ENCODE measurements at regions not wholly inside any gene's neighbourhood (a gene's known extent, or its start where the extent isn't known, plus 50 kb on each side); places are given as distances from the start of the nearest gene placed in this dataset.

DNA sequence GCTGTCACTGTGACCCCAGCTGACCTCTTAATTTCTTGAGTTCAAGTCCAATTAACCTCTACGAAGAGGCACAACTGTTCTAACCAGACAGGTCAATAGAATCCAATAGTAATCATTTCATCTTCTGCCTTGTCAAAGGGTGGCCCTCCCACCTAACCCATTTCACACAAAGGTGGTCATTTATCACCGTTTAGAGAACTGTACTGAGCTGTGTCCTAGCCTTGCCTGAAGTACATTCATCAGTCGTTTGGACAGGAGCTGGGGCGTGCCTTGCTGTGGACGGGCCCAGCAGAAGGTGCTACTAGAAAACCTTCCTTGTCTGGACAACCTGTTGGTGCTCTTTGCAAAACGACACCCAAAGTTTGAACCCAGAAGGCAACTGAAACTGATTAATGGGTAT is 605.4 kb downstream of the ISL1 start:
- no peaks in the 10 kb centered on the region for H3K79me2 ChIP-seq (ENCODE audit: insufficient read depth, low read length)
- H3K27me3 ChIP-seq (ENCODE audit: insufficient read depth, low read length, poor library complexity, severe bottlenecking) = no peaks in the 10 kb centered on the region
- no peaks in the 10 kb centered on the region for H3K9me3 ChIP-seq (ENCODE audit: insufficient read depth, low read depth, low read length)

DNA sequence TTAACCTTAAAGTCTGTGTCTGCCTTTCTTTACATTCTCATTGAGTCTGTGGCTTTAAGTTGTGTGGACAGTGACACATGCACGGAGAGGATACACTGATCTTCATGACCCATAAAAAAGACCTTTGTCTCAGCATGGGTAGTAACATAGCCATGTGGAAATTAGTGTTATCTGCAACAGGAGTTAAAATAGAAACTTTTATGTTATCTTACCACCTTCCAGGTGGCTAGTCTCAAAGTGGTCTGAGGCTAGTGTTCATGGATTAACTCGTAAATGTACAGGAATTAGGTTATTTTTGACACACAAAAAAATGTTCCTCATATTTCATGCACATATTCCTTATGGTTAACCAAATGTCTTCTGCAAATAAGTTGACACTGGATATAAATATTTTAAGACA is 607.0 kb downstream of the ISL1 start:
- H3K9me3 ChIP-seq (ENCODE audit: insufficient read depth, low read depth, low read length) = no peaks in the 10 kb centered on the region
- H3K36me3 ChIP-seq (ENCODE audit: insufficient read depth, low read length) = no peaks in the 10 kb centered on the region
- no peaks in the 10 kb centered on the region for H3F3A ChIP-seq (ENCODE audit: low read depth)
- TF ChIP-seq, protein P1, sequence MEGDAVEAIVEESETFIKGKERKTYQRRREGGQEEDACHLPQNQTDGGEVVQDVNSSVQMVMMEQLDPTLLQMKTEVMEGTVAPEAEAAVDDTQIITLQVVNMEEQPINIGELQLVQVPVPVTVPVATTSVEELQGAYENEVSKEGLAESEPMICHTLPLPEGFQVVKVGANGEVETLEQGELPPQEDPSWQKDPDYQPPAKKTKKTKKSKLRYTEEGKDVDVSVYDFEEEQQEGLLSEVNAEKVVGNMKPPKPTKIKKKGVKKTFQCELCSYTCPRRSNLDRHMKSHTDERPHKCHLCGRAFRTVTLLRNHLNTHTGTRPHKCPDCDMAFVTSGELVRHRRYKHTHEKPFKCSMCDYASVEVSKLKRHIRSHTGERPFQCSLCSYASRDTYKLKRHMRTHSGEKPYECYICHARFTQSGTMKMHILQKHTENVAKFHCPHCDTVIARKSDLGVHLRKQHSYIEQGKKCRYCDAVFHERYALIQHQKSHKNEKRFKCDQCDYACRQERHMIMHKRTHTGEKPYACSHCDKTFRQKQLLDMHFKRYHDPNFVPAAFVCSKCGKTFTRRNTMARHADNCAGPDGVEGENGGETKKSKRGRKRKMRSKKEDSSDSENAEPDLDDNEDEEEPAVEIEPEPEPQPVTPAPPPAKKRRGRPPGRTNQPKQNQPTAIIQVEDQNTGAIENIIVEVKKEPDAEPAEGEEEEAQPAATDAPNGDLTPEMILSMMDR (conservative IDR thresholded peaks at IDR 0.05; ENCODE audit: low read length) = no peak
- no peak for TF ChIP-seq EZH2phosphoT487 (IDR thresholded peaks at IDR 0.05; ENCODE audit: borderline replicate concordance)
- no peak overlapping the region for H3K9ac ChIP-seq (ENCODE audit: low read depth, low read length, poor library complexity, severe bottlenecking)
- H2AFZ ChIP-seq (ENCODE audit: low read length) = no peak overlapping the region
- H3K27me3 ChIP-seq (ENCODE audit: insufficient read depth, low read length, poor library complexity, severe bottlenecking) = no peaks in the 10 kb centered on the region
- no peaks in the 10 kb centered on the region for H3K4me1 ChIP-seq (ENCODE audit: insufficient read depth, low read length, poor library complexity, severe bottlenecking)
- no peak overlapping the region for H3K4me3 ChIP-seq (ENCODE audit: low read length, poor library complexity, severe bottlenecking)
- H3K79me2 ChIP-seq (ENCODE audit: insufficient read depth, low read length) = no peaks in the 10 kb centered on the region
- no peak overlapping the region for H3K4me2 ChIP-seq (ENCODE audit: low read depth, low read length, poor library complexity, severe bottlenecking)
- no peaks in the 10 kb centered on the region for H4K20me1 ChIP-seq (ENCODE audit: insufficient read depth, low read length, poor library complexity, severe bottlenecking)
- H3K9me2 ChIP-seq (replicated peaks; ENCODE audit: low read depth, low read length) = no peaks in the 10 kb centered on the region

More for the DNA sequence above, 605.4 kb downstream of the ISL1 start:
- Histone ChIP-seq H3K4me3 (ENCODE audit: low read length, poor library complexity, severe bottlenecking) (no peak overlapping the region), H3K9me2 (replicated peaks; ENCODE audit: low read depth, low read length) (no peaks in the 10 kb centered on the region), H3F3A (ENCODE audit: low read depth) (no peaks in the 10 kb centered on the region), H3K9ac (ENCODE audit: low read depth, low read length, poor library complexity, severe bottlenecking) (no peak overlapping the region), H3K4me2 (ENCODE audit: low read depth, low read length, poor library complexity, severe bottlenecking) (no peak overlapping the region), H3K4me1 (ENCODE audit: insufficient read depth, low read length, poor library complexity, severe bottlenecking) (no peaks in the 10 kb centered on the region), H4K20me1 (ENCODE audit: insufficient read depth, low read length, poor library complexity, severe bottlenecking) (no peaks in the 10 kb centered on the region), H3K36me3 (ENCODE audit: insufficient read depth, low read length) (no peaks in the 10 kb centered on the region), H2AFZ (ENCODE audit: low read length) (no peak overlapping the region)
- no peak for TF ChIP-seq EZH2phosphoT487 (IDR thresholded peaks at IDR 0.05; ENCODE audit: borderline replicate concordance)
- TF ChIP-seq, protein P1 (conservative IDR thresholded peaks at IDR 0.05; ENCODE audit: low read length) = no peak

DNA sequence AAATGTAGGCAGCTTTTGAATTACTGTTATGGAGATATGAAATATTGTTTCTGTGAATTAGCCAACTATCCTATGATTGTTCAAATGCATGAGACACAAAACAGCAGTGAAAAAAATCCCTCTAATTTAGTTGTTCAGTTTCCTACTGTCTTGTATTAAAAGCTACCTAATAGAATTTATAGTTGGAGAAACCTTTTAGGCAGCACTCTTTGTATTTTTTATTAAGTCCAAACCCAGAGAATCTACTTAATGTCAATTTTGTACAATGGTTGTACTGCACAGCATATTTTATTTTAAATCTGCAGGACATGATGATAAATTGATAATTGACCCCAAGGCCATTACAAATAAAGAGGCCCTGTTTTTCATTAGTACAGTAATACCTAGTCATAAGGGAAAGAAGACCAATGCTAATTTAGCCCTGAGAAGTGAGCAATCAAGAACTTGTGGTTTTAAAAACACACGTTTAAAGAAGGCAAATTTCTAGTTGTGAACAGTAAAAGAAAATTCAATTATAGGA is 607.5 kb downstream of the ISL1 start:
- Histone ChIP-seq H3K9ac (ENCODE audit: low read depth, low read length, poor library complexity, severe bottlenecking) (no peak overlapping the region), H3K79me2 (ENCODE audit: insufficient read depth, low read length) (no peaks in the 10 kb centered on the region), H4K20me1 (ENCODE audit: insufficient read depth, low read length, poor library complexity, severe bottlenecking) (no peaks in the 10 kb centered on the region), H3K36me3 (ENCODE audit: insufficient read depth, low read length) (no peaks in the 10 kb centered on the region), H2AFZ (ENCODE audit: low read length) (no peak overlapping the region), H3K4me3 (ENCODE audit: low read length, poor library complexity, severe bottlenecking) (no peak overlapping the region), H3K4me1 (ENCODE audit: insufficient read depth, low read length, poor library complexity, severe bottlenecking) (no peaks in the 10 kb centered on the region), H3K9me2 (replicated peaks; ENCODE audit: low read depth, low read length) (no peaks in the 10 kb centered on the region), H3K9me3 (ENCODE audit: insufficient read depth, low read depth, low read length) (no peaks in the 10 kb centered on the region), H3K4me2 (ENCODE audit: low read depth, low read length, poor library complexity, severe bottlenecking) (no peak overlapping the region), H3K27me3 (ENCODE audit: insufficient read depth, low read length, poor library complexity, severe bottlenecking) (no peaks in the 10 kb centered on the region), H3F3A (ENCODE audit: low read depth) (no peaks in the 10 kb centered on the region)
- TF ChIP-seq EZH2phosphoT487 (IDR thresholded peaks at IDR 0.05; ENCODE audit: borderline replicate concordance) = no peak
- TF ChIP-seq, protein P1 (conservative IDR thresholded peaks at IDR 0.05; ENCODE audit: low read length) = no peak
